ENCODE measurements at regions not wholly inside any gene's neighbourhood (a gene's known extent, or its start where the extent isn't known, plus 50 kb on each side); places are given as distances from the start of the nearest gene placed in this dataset.
"Not testable (repeated sequence)": the region's sequence is repeated elsewhere in the genome, so short reads cannot be mapped to it uniquely, and the experiment has no call there.

DNA sequence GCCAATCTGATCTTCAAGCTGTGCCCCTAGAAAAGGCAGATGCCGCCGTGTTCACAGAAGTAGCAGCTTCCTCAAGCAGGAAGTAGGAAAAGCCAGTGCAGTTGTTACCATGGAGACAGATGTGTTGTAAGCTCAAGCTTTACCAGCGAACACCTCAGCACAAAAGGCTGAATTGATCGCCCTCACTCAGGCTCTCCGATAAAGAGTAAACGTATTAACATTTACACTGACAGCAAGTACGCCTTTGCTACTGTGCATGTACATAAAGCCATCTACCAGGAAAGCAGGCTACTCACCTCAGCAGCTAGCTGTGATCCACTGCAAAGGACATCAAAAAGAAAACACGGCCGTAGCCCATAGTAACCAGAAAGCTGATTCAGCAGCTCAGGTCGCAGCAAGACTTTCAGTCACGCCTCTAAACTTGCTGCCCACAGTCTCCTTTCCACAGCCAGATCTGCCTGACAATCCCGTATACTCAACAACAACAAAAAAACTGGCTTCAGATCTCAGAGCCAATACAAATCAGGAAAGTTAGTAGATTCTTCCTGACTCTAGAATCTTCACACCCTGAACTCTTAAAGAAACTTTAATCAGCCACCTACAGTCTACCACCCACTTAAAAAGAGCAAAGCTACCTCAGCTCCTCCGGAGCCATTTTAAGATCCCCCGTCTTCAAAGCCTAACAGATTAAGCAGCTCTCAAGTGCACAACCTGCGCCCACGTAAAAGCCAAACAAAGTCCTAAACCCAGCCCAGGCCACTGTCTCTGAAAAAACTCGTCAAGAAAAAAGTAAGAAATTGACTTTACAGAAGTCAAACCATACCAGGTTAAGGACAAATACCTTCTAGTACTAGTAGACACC, 160.0 kb downstream of the DEFB131A start:
- DNase-seq (ENCODE audit: low read depth in 2 of 2), result peak in 1 of 2 experiments; percentile 13

DNA sequence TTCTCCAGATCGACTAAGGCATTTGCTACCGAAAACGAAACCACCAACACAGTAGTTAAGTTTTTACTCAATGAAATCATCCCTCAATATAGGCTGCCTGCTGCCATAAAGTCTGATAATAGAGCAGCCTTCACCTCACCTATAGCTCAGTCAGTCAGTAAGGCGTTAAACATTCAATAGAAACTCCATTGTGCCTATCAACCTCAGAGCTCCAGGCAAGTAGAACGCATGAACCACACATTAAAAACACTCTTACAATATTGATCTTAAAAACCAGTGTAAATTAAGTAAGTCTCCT, 160.6 kb downstream of the DEFB131A start:
- not testable (repeated sequence) for DNase-seq (ENCODE audit: low read depth in 2 of 2)

DNA sequence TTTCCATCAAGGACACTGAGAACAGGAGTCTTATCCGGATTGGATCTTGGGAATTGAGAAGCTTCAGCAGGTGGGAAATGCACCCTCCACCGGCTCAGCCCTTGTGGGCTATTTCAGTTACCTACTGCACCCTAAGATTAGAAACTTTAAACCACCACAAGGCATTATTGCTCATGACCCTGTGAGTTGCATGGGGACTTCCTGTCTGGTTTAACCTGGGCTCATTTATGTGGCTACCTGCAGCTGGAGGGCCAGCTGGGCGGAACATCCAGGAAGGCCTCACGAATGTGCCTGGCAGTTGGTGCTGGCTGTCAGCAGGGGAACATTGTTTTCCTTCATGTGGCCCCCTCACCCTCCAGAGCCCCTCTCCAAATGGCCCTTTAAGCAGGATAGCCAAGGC, 164.1 kb downstream of the DEFB131A start:
- DNase-seq (ENCODE audit: low read depth in 2 of 2), result no peak

DNA sequence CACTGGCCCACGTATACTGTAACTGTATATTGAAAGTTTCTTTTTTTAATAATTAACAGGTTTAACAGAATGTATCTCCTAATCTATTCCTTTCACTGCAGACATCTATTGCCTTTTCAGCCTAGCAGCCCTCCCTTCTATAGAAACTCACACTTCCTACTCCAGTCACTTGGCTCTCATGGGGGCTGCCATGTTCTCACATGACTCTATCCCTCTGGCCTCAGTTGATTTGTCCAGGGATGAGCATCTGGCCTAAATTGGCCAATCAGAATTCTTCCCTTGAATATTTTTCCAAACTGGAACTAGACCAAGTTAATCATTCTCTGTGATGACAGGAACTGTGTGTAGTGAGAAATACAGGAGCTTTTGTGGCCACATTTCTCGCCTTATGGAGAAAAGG, 166.1 kb downstream of the DEFB131A start:
- not testable (repeated sequence) for DNase-seq (ENCODE audit: low read depth in 2 of 2)

DNA sequence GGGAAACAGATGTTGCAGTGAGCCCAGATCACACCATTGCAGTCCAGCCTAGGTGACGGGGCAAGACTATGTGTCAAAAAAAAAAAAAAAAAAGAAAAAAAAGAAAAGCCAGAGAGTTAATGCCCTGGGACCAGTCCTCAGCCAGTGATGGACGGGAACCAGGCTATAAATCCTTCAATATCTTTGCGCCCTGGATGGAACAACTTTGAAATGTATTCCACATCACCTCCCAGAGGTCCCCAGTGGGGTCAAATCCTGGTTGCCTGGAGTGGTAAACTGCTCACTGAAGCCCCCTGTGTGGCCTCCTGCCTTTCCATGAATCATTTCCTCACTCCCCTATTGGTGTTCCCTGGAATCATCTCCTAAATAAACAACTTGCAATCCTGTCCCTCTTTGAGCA, 166.9 kb downstream of the DEFB131A start:
- no peak for DNase-seq (ENCODE audit: low read depth in 2 of 2)

DNA sequence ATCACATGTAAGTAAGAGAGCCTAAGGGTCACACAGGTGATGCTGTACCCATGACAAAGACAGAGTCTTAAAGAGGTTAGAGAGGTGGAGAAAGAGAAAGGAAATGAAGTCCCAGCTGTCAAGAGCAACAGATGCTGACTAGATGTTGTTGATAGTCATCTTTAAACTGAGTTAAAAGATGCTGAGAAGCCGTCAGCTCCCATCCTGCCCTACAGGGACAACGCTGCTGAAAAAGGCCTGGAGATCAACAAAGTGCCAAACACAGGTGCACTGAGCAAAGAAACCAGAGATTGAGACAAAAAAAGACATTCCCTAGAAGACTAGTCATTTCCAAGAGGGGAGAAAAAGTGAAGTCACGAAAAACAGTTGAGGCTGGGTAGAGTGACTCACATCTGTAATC, 145.0 kb upstream of the DRD5 start:
- not testable (repeated sequence) for DNase-seq (ENCODE audit: low read depth in 2 of 2)

DNA sequence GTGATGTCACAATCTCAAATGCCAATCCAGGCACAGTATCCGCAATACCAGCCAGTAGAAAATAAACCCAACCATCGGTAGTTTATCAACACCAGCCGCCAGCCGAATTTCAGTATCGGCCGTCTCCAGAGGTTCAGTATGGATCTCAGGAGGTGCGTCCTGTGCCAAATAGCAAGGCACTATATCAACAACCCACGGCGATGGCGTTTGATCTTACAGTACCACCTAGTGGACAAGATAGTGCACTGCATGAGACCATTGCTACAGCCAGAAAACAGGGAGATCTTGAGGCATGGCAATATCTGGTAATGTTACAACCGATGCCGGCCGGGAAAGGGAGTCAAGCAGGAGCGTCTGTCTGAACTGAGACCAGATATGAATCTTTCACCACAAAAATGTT, 121.8 kb upstream of the DRD5 start:
- not testable (repeated sequence) for DNase-seq (ENCODE audit: low read depth in 2 of 2)

DNA sequence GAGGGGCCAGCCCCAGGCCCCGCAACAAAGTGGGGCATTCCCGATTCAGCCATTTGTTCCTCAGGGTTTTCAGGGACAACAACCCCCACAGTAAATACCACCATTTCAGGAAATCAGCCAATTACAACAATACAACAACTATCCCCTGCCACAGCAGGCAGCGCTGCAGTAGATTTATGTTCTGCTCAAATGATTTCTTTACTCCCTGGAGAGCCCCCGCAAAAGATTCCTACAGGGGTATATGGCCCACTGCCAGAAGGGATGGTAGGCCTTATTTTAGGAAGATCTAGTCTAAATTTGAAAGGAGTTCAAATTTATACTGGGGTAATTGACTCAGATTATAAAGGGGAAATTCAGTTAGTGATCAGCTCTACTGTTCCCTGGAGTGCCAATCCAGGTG, 120.5 kb upstream of the DRD5 start:
- DNase-seq (ENCODE audit: low read depth in 2 of 2), result not testable (repeated sequence)

DNA sequence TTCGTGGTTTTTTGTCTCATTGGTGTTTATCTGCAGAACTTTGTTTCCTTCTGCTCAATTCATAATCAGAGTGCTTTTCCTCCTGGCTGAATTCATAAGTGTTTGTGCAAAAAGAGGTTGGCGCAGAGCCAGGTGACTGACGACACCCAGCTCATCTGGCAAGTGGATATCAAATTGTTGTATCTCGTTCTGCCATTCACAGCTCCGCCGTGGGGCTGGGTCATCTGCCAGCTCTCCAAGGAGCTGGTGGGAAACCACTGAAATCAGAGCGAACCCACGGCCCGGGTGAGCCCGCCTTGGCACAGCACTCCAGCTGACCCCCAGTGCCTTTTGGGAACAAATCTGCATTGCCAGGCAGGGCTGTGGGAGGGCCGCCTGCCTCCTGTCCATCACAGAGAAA, 110.7 kb upstream of the DRD5 start:
- DNase-seq (ENCODE audit: low read depth in 2 of 2), result not testable (repeated sequence)

DNA sequence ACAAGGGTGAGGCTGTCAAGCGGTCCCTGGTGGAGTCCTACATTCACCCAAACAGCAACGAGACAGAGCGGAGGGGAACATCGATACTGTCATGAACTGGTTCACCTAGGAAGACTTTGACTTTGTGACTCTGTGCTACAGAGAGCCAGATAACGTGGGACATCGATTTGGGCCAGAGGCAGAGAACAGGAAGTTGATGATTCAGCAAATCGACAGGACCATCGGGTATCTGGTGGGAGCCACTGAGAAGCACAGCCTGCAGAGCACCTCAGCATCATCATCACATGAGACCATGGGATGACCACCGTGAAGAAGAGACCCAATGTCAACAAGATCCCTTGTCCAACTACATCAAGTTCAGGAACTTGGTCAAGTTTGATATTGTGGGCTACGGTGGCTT, 104.1 kb upstream of the DRD5 start:
- not testable (repeated sequence) for DNase-seq (ENCODE audit: low read depth in 2 of 2)

DNA sequence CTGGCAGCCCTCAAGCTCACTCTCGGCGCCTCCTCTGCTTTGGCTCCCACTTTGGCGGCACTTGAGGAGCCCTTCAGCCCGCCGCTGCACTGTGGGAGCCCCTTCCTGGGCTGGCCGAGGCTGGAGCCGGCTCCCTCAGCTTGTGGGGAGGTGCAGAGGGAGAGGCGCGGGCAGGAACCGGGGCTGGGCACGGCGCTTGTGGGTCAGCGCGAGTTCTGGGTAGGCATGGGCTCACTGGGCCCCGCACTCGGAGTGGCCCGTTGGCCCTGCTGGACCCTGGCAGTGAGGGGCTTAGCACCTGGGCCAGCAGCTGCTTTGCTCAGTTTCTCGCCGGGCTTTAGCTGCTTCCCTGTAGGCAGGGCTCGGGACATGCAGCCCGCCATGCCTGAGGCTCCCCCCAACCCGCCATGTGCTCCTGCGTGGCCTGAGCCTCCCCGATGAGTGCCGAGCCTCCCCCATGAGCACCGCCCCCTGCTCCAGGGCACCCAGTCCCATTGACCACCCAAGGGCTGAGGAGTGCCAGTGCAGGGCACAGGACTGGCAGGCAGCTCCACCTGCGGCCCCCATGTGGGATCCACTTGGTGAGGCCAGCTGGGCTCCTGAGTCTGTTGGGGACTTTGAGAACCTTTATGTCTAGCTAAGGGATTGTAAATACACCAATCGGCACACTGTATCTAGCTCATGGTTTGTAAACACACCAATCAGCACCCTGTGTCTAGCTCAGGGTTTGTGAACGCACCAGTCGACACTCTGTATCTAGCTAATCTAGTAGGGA, 101.5 kb upstream of the DRD5 start:
- DNase-seq (ENCODE audit: low read depth in 2 of 2), result no peak

DNA sequence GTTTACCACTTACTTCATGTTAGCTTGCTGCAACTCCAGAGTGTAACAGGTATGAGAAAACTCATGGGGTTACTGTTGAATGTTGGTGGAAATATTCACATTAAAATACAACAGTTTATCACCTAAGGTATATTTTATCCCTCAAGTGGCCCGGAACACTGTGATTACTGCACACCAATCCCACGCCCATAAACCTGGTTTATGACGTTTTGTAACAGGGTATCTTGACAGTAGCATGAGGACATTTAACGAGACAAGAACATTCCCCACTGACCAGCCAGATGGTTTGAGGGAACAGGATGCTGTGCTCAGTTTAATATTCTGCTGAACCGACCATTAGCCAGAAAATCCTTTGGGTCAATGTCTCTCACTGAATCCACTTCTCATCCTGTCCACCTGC, 98.3 kb upstream of the DRD5 start:
- not testable (repeated sequence) for DNase-seq (ENCODE audit: low read depth in 2 of 2)

DNA sequence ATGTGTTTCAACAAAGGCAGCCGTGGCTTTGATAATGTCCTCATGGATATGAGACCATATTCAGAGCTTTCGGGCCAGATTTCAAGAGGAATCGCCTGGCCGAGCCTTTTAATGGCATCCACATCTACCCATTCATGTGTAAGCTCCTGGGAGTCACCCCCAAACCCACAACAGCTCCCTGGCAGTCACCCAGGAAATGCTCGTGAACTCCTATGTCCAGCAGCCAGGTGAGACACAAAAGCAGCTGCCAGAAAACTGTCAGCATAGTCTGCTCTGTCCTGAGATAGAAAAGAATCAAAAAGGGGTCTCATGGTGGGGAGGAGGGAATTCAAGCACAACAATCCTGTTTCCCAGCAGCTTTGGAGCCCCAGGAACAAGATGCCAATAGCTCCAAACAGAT, 96.4 kb upstream of the DRD5 start:
- not testable (repeated sequence) for DNase-seq (ENCODE audit: low read depth in 2 of 2)

DNA sequence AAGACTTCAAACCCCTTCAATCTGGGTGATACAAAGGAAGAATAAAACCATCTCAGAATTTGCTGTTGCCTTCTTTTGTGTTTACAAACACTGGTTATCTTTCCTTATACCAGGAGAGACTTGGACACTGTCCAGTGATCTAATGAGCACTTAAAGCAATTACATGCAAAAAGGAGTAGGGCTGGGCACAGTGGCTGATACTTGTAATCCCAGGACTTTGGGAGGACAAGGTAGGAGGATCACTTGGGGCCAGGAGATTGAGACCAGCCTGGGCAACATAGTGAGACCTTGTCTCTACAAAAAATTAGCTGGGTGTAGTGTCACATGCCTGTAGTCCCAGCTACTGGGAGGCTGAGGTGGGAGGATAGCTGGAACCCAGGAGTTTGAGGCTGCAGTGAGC, 95.7 kb upstream of the DRD5 start:
- no peak for DNase-seq (ENCODE audit: low read depth in 2 of 2)

DNA sequence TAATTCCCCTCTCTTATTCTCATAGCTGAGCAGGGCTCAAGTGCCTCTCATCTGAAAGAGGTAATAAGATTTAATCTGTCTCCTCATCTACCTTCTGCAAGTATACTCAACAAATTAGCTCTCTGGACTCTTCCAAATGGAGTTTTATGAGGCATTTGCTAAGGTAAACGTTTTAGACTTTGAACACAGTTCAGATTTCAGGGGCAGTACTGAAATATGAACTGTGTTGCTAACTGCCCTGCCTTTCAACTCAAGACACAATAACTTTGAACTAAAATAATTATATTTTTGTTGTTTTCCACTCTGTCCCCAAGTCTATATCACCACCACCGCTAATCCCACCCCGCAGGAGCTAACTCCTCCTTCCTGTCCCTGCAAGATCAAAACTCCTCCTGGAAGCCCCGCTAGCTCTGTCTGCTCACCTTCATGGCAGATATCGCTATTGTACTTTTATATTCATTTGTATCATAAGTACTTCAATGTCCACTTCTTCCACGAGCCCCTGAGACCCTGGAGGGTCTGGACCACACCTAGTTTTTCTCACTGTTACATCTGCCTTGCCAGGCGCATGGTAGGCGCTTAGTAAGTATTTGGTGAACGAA, 90.7 kb upstream of the DRD5 start:
- DNase-seq (ENCODE audit: low read depth in 2 of 2), result not testable (repeated sequence)

DNA sequence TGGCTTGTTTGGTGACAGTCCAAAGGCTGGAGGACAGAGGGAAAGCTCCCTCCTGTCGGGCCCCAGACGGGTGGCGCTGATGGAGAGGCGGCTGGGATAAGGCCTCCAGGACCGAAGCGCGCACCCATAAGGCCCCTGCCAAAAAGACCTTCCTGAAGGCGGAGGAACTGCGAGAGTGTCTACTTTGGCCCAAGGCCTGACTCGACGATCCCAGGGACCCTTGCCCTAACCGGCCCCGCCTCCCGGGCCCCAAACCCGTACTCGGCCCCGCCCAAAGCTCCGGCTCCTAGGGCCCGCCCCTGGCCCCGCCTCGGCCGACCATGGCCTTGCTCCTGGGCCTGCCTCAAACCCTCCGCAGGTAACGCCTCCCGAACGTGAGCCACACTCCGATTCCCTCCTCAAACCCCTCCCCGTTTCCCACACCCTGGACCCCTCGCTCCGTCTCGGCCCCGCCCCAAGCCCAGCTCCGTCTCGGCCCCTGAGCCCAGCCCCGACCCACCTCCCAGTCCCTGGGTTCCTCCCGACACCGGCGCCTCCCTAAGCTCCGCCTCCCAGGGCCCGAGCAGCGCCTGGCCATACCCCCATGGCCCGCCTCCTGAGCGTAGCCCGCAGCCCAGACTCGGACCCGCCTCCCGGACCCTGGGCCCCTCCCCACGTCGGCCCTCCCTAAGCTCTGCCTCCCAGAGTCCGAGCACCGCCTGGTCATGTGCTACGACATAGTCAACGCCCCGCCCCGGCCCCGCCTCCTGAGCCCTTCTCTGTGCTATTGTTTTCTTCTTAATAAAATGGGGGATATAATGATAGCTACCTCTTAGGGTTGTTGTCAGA, 90.0 kb upstream of the DRD5 start:
- peak; percentile 73 to 86 for DNase-seq (ENCODE audit: low read depth in 2 of 2)

DNA sequence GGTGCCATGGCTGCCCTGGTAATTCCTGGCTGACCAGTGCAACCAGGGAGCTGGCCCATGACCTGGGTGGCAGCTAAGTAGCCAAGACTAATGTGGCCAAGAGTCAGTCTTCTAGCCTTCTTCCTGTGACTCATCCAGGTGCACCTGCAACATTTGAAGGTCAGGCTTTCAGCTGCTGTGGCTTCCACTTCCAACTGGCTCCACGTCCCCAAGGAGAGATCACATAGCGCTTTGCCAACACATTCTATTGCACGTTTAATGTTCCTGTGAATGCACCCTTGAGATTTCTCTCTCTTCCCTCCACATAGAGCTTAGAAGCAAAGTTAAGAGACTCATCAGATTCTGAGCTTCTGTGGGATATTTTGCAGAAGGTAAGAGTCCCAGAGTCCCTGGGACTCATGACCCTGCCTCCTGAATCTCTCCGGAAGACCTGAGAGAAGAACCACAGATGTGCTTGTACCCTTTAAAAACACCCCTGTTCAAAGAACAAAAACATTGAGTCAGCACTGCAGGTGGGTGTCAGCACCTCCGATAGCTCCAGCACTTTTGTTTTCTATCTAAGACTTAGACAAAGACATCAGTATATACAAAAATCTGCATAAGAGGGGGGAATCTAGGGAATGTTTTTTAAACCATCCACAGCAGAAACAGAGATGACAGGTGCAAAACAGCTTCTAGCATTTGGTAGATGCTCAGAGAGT, 88.5 kb upstream of the DRD5 start:
- not testable (repeated sequence) for DNase-seq (ENCODE audit: low read depth in 2 of 2)

DNA sequence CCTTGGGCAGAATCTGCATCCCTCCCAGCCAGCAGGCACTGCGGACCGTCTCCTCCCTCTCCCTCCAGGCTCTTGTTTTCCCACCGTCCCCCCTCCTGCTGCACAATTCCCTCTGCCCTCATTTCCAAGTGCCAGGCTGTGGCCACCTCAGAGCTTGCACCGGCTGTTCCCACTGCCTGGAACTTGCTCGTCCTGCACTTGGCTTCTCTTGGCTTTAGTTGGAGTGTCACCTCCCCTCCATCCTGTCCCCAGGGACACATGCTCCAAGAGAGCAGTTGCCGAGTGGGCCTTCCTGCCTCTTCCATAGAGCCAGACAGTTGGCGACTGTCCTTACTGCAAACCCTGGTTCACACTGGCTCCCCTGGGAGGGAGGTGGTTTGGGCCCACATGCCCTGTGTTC, 87.0 kb upstream of the DRD5 start:
- DNase-seq (ENCODE audit: low read depth in 2 of 2), result not testable (repeated sequence)

DNA sequence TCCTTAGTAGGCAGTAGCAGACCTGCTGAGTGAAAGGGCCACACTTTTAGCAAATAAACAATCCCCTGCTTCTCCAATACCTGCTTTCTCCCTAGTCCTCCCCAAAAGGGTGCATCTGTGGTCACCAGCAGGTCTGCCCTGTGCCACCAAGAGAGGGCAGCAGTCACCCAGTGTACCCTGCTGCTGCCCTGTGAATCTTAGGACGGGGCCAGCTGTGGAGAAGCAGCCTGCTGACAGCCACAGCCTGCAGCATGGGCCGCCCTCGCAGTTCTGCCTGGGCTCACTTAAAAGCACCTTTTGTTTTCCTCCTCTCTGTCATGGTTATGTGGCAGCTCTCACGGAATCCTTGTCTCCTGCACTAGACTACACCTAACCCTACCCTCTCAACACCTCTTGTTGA, 85.4 kb upstream of the DRD5 start:
- not testable (repeated sequence) for DNase-seq (ENCODE audit: low read depth in 2 of 2)

DNA sequence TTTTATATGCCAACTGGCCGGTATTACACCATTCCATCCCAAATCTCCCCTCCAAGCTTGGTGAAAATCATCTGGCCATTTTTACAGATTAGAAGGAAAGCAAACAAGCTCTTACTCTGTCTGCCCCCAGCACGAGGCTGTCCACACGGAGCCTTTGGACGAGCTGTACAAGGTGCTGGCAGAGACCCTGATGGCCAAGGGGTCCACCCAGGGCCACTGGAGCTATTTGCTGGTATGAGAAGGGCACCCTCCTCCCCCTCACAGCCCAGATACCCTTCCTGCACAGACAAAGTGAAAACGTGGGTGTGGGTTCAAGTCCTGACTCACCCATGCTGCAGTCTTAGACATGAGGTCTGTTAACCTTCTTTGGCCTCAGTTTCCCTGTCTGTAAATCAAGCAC, 84.9 kb upstream of the DRD5 start:
- DNase-seq (ENCODE audit: low read depth in 2 of 2), result not testable (repeated sequence)

DNA sequence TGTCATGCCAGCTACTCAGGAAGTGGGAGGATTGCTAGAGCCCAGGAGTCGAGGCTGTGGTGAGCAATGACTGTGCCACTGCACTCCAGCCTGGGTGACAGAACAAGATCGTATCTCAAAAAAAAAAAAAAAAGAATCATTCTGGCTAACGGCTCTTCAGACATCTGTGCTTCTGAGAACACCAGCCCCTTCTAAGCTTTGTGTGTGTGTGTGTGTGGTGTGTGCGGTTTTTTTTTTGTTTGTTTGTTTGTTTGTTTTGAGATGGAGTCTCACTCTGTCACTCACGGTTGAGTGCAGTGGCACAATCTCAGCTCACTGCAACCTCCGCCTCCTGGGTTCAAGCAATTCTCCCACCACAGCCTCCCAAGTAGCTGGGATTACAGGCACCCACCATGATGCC, 79.4 kb upstream of the DRD5 start:
- DNase-seq (ENCODE audit: low read depth in 2 of 2), result not testable (repeated sequence)
